Thyroid gland (tissue), 4 donors: ENCODE measurements at regions not wholly inside any gene's neighbourhood (a gene's known extent, or its start where the extent isn't known, plus 50 kb on each side); places are given as distances from the start of the nearest gene placed in this dataset.

Source experiments
- DNase-seq, 2 donors: peaks; one replicate each; pipeline ENCODE4 v3.0.0-alpha.2; 2019
- H3K27ac ChIP-seq, 3 donors: fragments of 200-600 bp; sonication (generic); 1 replicate in 2 of 3; 2 replicates in 1 of 3; pipeline ENCODE4 v1.5.1; 2016 to 2019; ENCODE audit warnings: mild to moderate bottlenecking in 1 of 3, moderate library complexity in 1 of 3
- H3K27me3 ChIP-seq: fragments of 200-600 bp; sonication (generic); one replicate; pipeline ENCODE4 v1.5.1; 2019
- H3K36me3 ChIP-seq, 2 donors: fragments of 200-600 bp; sonication (generic); one replicate each; pipeline ENCODE4 v1.5.1; 2016 to 2019
- H3K4me1 ChIP-seq, 2 donors: fragments of 200-600 bp; sonication (generic); one replicate each; pipeline ENCODE4 v1.5.1; 2017 to 2019
- H3K4me3 ChIP-seq, 3 donors: fragments of 200-600 bp; sonication (generic); replicated peaks in 1 of 3; 1 replicate in 2 of 3; 2 replicates in 1 of 3; pipeline ENCODE4 v1.5.1; 2016; ENCODE audit warnings: mild to moderate bottlenecking in 1 of 3
- H3K9me3 ChIP-seq: fragments of 200-600 bp; sonication (generic); one replicate; pipeline ENCODE4 v1.5.1; 2017
- POLR2A ChIP-seq, 2 donors: fragments of 450-650 bp; IDR thresholded peaks; one replicate each; pipeline ENCODE4 v1.6.1; 2017; ENCODE audit warnings: antibody characterized with exemption in 2 of 2, mild to moderate bottlenecking in 2 of 2, moderate library complexity in 1 of 2
- WGBS, 2 donors: methylation state at CpG; one replicate each; pipeline ENCODE4 v1.1.5; 2017; 5-methylcytosine and 5-hydroxymethylcytosine counted together
- intact Hi-C: fragments of 100-400 bp; cut with DNase I; formaldehyde crosslinking; loops from one replicate; pipeline ENCODE4 v1.15.1; 2023
- TF ChIP-seq, protein P1 (sequence below), 6 experiments: fragments of 200-600 bp in 3 of 6; fragments of 450-650 bp in 3 of 6; sonication (generic) in 3 of 6; IDR thresholded peaks; one replicate each; pipeline ENCODE4 v1.5.1; 2016 to 2019; ENCODE audit warnings: antibody characterized with exemption in 6 of 6, mild to moderate bottlenecking in 2 of 6, inconsistent platforms in 1 of 6, moderate library complexity in 1 of 6

- no peak overlapping the region for H3K4me3 ChIP-seq
- WGBS, 2 donors: 69 to 73% methylated on average over 3 of the region's 3 CpGs
- intact Hi-C loops: no loop called here
- no peak for TF ChIP-seq POLR2A (IDR thresholded peaks at IDR 0.05)
- TF ChIP-seq, protein P1, sequence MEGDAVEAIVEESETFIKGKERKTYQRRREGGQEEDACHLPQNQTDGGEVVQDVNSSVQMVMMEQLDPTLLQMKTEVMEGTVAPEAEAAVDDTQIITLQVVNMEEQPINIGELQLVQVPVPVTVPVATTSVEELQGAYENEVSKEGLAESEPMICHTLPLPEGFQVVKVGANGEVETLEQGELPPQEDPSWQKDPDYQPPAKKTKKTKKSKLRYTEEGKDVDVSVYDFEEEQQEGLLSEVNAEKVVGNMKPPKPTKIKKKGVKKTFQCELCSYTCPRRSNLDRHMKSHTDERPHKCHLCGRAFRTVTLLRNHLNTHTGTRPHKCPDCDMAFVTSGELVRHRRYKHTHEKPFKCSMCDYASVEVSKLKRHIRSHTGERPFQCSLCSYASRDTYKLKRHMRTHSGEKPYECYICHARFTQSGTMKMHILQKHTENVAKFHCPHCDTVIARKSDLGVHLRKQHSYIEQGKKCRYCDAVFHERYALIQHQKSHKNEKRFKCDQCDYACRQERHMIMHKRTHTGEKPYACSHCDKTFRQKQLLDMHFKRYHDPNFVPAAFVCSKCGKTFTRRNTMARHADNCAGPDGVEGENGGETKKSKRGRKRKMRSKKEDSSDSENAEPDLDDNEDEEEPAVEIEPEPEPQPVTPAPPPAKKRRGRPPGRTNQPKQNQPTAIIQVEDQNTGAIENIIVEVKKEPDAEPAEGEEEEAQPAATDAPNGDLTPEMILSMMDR (IDR thresholded peaks at IDR 0.05): no peak
- H3K9me3 ChIP-seq: no peaks in the 10 kb centered on the region
- H3K4me1 ChIP-seq: peaks cover 0 to 8% of the 10 kb centered on the region in 2 donors
- H3K36me3 ChIP-seq: no peaks in the 10 kb centered on the region
- DNase-seq: no peak
- no peak overlapping the region for H3K27ac ChIP-seq
- no peaks in the 10 kb centered on the region for H3K27me3 ChIP-seq
Observed at GRCh38 chr3:170766253-170766652, 103.7 kb downstream of the RPL22L1 start.

GRCh38 chr3:170765419-170766078 is 104.4 kb downstream of the RPL22L1 start:
- intact Hi-C loops: no loop called here
- Histone ChIP-seq H3K27ac (no peak overlapping the region), H3K27me3 (no peaks in the 10 kb centered on the region), H3K4me3 (no peak overlapping the region), H3K4me1 (peaks cover under 1 to 10% of the 10 kb centered on the region in 2 donors), H3K9me3 (no peaks in the 10 kb centered on the region), H3K36me3 (no peaks in the 10 kb centered on the region)
- WGBS, 2 donors: 82 to 86% methylated on average over 4 of the region's 4 CpGs
- TF ChIP-seq POLR2A (IDR thresholded peaks at IDR 0.05): no peak
- TF ChIP-seq, protein P1 (IDR thresholded peaks at IDR 0.05): no peak
- DNase-seq: no peak

DNA sequence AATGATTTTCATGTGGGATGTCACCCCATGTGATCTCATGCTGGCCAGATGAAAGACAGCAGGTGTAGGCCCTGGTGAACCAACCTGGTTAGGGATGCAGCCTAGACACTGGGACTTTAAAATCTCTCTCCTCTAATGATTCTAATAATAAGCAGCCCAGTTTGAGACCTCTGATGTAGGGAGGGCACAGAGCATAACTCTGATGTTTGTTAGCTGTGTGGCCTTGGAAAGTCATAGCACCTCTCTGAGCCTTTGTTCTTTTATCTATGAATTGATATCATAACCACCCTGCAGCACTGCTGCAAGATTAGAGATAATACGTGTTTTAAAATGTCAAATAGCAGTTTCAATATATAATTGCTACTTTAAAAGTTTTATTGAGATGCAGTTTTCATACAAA is 106.0 kb downstream of the RPL22L1 start:
- Histone ChIP-seq H3K27ac (no peak overlapping the region), H3K9me3 (no peaks in the 10 kb centered on the region), H3K4me1 (peaks cover 10 to 23% of the 10 kb centered on the region in 2 donors), H3K36me3 (no peaks in the 10 kb centered on the region), H3K27me3 (no peaks in the 10 kb centered on the region), H3K4me3 (no peak overlapping the region)
- DNase-seq: no peak
- no peak for TF ChIP-seq POLR2A (IDR thresholded peaks at IDR 0.05)
- TF ChIP-seq, protein P1 (IDR thresholded peaks at IDR 0.05): no peak
- intact Hi-C loops: no loop called here
- WGBS, 2 donors: 90 to 100% methylated on average over 1 of the region's 1 CpG

- WGBS, 2 donors: 84 to 89% methylated on average over 2 of the region's 2 CpGs
- H3K36me3 ChIP-seq: no peaks in the 10 kb centered on the region
- intact Hi-C loops: no loop called here
- H3K4me3 ChIP-seq: no peak overlapping the region
- H3K27ac ChIP-seq: no peak overlapping the region
- H3K9me3 ChIP-seq: no peaks in the 10 kb centered on the region
- H3K4me1 ChIP-seq: peaks cover 10 to 16% of the 10 kb centered on the region in 2 donors
- no peaks in the 10 kb centered on the region for H3K27me3 ChIP-seq
- no peak for DNase-seq
- TF ChIP-seq, protein P1 (IDR thresholded peaks at IDR 0.05): no peak
- TF ChIP-seq POLR2A (IDR thresholded peaks at IDR 0.05): no peak
Observed at GRCh38 chr3:170762064-170762463, 107.9 kb downstream of the RPL22L1 start.

DNA sequence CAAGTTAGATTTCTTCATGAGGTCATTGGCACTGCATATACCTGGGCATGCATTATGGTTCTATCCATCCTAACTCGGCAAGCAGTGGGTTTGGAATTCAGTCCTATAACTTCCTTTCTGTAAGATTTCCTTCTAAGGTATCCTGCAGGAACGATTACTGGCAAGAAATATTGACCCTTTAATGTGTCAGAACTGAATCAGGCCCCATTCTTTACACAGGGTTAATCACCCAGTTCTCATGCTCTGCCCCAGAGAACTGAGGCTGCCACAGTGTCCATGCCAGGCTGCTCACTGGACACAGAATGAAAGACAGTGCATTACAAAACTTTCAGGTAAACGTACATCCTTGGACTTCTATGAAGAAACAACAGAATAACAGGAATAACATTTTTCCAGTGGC is 108.9 kb downstream of the RPL22L1 start:
- TF ChIP-seq, protein P1 (IDR thresholded peaks at IDR 0.05): no peak
- TF ChIP-seq POLR2A (IDR thresholded peaks at IDR 0.05): no peak
- no peak overlapping the region for H3K27ac ChIP-seq
- H3K27me3 ChIP-seq: no peaks in the 10 kb centered on the region
- no peaks in the 10 kb centered on the region for H3K9me3 ChIP-seq
- H3K4me1 ChIP-seq: peaks cover 10 to 16% of the 10 kb centered on the region in 2 donors
- no peak overlapping the region for H3K4me3 ChIP-seq
- intact Hi-C loops: no loop called here
- no peaks in the 10 kb centered on the region for H3K36me3 ChIP-seq
- no peak for DNase-seq
- WGBS, 2 donors: 84 to 85% methylated on average over 3 of the region's 3 CpGs
